Mucosa of rectum (tissue), 2 donors: ENCODE measurements at regions not wholly inside any gene's neighbourhood (a gene's known extent, or its start where the extent isn't known, plus 50 kb on each side); places are given as distances from the start of the nearest gene placed in this dataset.

ENCODE experiments used
- H3K27ac ChIP-seq, 2 donors: one replicate each; pipeline ENCODE4 v1.7.0; 2013; ENCODE audit warnings: inconsistent platforms in 2 of 2, low read depth in 2 of 2, low read length in 2 of 2
- H3K27me3 ChIP-seq, 2 donors: one replicate each; pipeline ENCODE4 v1.7.0; 2013; ENCODE audit warnings: low read length in 2 of 2; ENCODE audit not compliant: control insufficient read depth in 2 of 2, insufficient read depth in 2 of 2
- H3K36me3 ChIP-seq, 2 donors: one replicate each; pipeline ENCODE4 v1.7.0; 2013; ENCODE audit warnings: low read length in 2 of 2; ENCODE audit not compliant: control insufficient read depth in 2 of 2, insufficient read depth in 2 of 2
- H3K4me1 ChIP-seq, 2 donors: one replicate each; pipeline ENCODE4 v1.7.0; 2013; ENCODE audit warnings: low read length in 2 of 2, mild to moderate bottlenecking in 1 of 2; ENCODE audit not compliant: control insufficient read depth in 2 of 2, insufficient read depth in 2 of 2
- H3K4me3 ChIP-seq, 2 donors: one replicate each; pipeline ENCODE4 v1.7.0; 2013; ENCODE audit warnings: low read length in 2 of 2
- H3K9ac ChIP-seq, 2 donors: one replicate each; pipeline ENCODE4 v1.7.0; 2013; ENCODE audit warnings: low read length in 2 of 2, low read depth in 1 of 2, mild to moderate bottlenecking in 1 of 2
- H3K9me3 ChIP-seq, 2 donors: one replicate each; pipeline ENCODE4 v1.7.0; 2013; ENCODE audit warnings: low read length in 2 of 2; ENCODE audit not compliant: control insufficient read depth in 2 of 2
- donor health status: healthy.
- donor health status: Normal muscosa, but diverticular disease.

DNA sequence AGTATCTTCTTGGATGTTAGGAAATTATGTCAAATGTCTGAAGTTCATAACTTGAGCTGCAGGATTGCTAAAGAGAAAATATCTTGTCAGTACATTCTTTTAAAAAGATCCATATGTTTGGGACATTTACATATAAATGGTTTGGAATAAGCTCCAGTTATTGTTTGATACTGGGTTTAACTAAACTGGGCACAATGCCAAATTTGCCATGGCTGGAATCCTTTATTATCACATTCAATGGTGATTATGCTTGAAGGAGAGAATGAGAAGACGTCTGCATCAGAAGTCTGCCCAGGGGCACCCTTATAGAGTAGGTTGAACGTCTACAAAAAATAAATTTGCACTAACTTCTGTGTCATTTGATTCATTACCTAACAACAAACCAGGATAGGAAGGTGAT, 652.5 kb downstream of the AMY1C start:
- H3K4me3 ChIP-seq, result no peak overlapping the region
- no peaks in the 10 kb centered on the region for H3K9me3 ChIP-seq
- H3K27me3 ChIP-seq, result no peaks in the 10 kb centered on the region
- H3K27ac ChIP-seq, result no peak overlapping the region
- no peaks in the 10 kb centered on the region for H3K4me1 ChIP-seq
- no peak overlapping the region for H3K9ac ChIP-seq
- no peaks in the 10 kb centered on the region for H3K36me3 ChIP-seq

DNA sequence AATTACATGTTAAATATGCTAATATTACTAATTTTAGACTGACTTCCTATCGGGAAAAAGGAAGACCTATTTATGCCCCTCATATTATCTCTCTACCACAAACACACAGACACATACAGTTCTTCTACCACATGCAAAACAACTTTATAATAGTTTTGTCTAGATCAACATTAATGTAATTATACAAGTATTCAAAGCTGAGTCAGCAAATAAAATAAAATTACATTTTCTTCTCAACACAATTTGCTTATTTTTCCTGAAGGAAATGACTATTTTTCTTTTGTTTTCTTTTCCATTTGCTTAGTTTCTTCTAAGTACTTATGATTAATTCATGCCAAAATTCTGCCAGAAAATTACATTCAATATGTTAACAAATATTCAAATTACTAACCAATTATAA, 654.2 kb downstream of the AMY1C start:
- Histone ChIP-seq H3K36me3 (no peaks in the 10 kb centered on the region), H3K4me1 (no peaks in the 10 kb centered on the region), H3K4me3 (no peak overlapping the region), H3K27ac (no peak overlapping the region), H3K27me3 (no peaks in the 10 kb centered on the region), H3K9me3 (no peaks in the 10 kb centered on the region), H3K9ac (no peak overlapping the region)

DNA sequence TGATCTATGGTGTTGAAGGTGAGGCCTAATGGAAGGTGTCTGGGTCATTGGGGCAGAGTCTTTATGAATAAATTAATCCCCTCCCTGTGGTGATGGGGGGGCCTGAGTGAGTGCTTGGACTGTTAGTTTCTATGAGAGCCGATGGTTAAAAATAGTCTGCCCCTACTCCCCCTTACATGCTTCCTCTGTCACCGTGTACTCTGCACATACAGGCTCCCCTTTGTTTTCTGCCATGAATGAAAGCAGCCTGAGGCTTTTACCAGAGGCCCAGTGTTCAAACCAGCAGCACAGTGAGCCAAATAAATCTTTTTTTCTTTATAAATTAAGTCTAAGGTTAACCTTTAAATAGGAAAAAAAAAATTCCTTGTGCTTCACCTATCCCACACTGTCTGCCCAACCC, 657.0 kb downstream of the AMY1C start:
- Histone ChIP-seq H3K4me3 (no peak overlapping the region), H3K9ac (no peak overlapping the region), H3K4me1 (no peaks in the 10 kb centered on the region), H3K27me3 (no peaks in the 10 kb centered on the region), H3K9me3 (no peaks in the 10 kb centered on the region), H3K27ac (no peak overlapping the region), H3K36me3 (no peaks in the 10 kb centered on the region)

GRCh38 chr1:104408268-104408667, 658.6 kb downstream of the AMY1C start:
- H3K27me3 ChIP-seq, result no peaks in the 10 kb centered on the region
- H3K9me3 ChIP-seq, result no peaks in the 10 kb centered on the region
- no peaks in the 10 kb centered on the region for H3K36me3 ChIP-seq
- H3K4me1 ChIP-seq, result no peaks in the 10 kb centered on the region
- H3K4me3 ChIP-seq, result no peak overlapping the region
- no peak overlapping the region for H3K9ac ChIP-seq
- H3K27ac ChIP-seq, result no peak overlapping the region

DNA sequence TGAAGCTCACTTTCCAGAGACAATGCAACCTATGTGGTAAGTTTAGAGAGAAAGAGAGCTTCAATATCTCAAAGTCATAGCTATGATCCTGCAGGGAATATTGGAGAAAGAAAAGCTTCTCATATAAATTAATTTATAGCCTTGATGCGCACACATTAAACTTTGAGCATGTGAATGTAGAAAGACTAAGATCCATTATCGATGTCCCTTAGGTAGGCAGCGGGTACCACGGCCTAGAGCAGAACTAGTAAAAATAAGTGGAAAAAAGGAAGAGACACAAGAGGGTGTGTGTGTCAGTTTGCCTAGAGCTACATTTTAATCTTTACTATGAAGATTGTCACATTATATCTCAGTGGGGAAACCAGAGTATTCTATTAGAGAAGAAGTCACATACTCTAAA, 685.6 kb downstream of the AMY1C start:
- Histone ChIP-seq H3K9ac (no peak overlapping the region), H3K36me3 (no peaks in the 10 kb centered on the region)

GRCh38 chr1:104440011-104440410, 690.3 kb downstream of the AMY1C start:
- no peaks in the 10 kb centered on the region for H3K36me3 ChIP-seq
- H3K27me3 ChIP-seq, result no peaks in the 10 kb centered on the region
- no peaks in the 10 kb centered on the region for H3K9me3 ChIP-seq
- no peak overlapping the region for H3K27ac ChIP-seq
- H3K4me3 ChIP-seq, result no peak overlapping the region
- no peak overlapping the region for H3K9ac ChIP-seq
- H3K4me1 ChIP-seq, result no peaks in the 10 kb centered on the region

More for the DNA sequence above, 685.6 kb downstream of the AMY1C start:
- H3K27me3 ChIP-seq, result no peaks in the 10 kb centered on the region
- no peak overlapping the region for H3K27ac ChIP-seq
- no peaks in the 10 kb centered on the region for H3K9me3 ChIP-seq
- H3K4me3 ChIP-seq, result no peak overlapping the region
- H3K4me1 ChIP-seq, result no peaks in the 10 kb centered on the region

GRCh38 chr1:104456724-104457123, 707.0 kb downstream of the AMY1C start:
- Histone ChIP-seq H3K4me1 (no peaks in the 10 kb centered on the region), H3K9me3 (peaks cover 0 to 11% of the 10 kb centered on the region in 2 donors), H3K27ac (no peak overlapping the region), H3K4me3 (no peak overlapping the region), H3K9ac (no peak overlapping the region), H3K36me3 (no peaks in the 10 kb centered on the region), H3K27me3 (no peaks in the 10 kb centered on the region)

- Histone ChIP-seq H3K36me3 (no peaks in the 10 kb centered on the region), H3K27ac (no peak overlapping the region), H3K9me3 (peaks cover 0 to 7% of the 10 kb centered on the region in 2 donors), H3K4me3 (no peak overlapping the region), H3K9ac (no peak overlapping the region), H3K4me1 (no peaks in the 10 kb centered on the region), H3K27me3 (no peaks in the 10 kb centered on the region)
Measured at GRCh38 chr1:104459886-104460285, 710.2 kb downstream of the AMY1C start.

GRCh38 chr1:104460880-104461279, 711.2 kb downstream of the AMY1C start:
- Histone ChIP-seq H3K36me3 (no peaks in the 10 kb centered on the region), H3K27ac (no peak overlapping the region), H3K4me1 (no peaks in the 10 kb centered on the region), H3K27me3 (no peaks in the 10 kb centered on the region), H3K9ac (no peak overlapping the region), H3K9me3 (peaks cover 0 to 7% of the 10 kb centered on the region in 2 donors), H3K4me3 (no peak overlapping the region)

DNA sequence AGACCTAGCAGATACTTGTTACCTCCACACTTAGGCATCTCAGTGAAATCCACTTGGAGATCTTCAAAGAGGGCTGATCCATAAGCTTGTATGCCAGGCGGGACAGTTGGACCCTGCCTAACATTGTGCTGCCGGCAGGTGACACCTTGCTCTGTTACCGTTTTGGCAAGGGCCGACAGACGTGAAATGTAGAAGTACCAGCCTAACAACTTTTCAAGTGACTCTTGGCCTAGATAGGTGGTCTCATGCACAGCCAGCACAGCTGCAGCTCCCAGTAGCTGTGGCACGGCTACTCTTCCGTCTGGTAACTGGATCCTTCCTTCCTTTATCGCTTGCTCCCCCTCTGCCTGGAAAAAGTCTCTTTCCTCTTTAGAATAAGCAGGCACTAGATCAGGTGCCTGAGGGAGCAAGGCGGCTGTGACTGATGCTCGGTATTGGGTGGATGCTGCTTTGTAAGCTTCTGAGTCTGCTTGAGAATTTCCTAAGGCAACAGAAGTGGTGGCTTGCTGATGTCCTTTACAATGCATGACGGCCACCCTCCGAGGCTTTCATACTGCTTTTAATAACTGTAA, 713.5 kb downstream of the AMY1C start:
- no peak overlapping the region for H3K9ac ChIP-seq
- no peak overlapping the region for H3K4me3 ChIP-seq
- H3K27me3 ChIP-seq, result no peaks in the 10 kb centered on the region
- no peaks in the 10 kb centered on the region for H3K4me1 ChIP-seq
- H3K9me3 ChIP-seq, result peaks cover 2 to 7% of the 10 kb centered on the region in 2 donors
- no peak overlapping the region for H3K27ac ChIP-seq
- no peaks in the 10 kb centered on the region for H3K36me3 ChIP-seq

DNA sequence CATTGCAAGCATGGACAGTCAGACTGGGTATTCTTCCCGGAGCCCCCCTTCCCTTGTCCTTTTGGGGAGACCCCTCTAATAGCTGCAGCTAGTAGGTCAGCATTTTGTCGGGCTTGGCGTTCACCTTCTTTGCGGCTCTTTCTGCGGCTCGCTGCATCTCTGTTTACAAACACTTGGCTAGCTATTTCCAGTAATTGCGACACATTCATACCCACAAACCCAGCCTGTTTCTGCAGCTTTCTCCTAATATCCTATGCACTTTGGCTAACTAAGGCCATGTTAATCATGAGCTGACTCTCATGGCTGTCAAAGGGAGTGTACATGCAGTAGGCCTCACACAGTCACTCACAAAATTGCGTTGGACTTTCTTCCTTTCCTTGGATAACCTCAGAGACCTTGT, 716.4 kb downstream of the AMY1C start:
- Histone ChIP-seq H3K9me3 (peaks cover 0 to 2% of the 10 kb centered on the region in 2 donors), H3K4me3 (no peak overlapping the region), H3K4me1 (no peaks in the 10 kb centered on the region), H3K27ac (no peak overlapping the region), H3K36me3 (no peaks in the 10 kb centered on the region), H3K9ac (no peak overlapping the region), H3K27me3 (no peaks in the 10 kb centered on the region)
